GM12873 (cell line): ENCODE measurements at regions not wholly inside any gene's neighbourhood (a gene's known extent, or its start where the extent isn't known, plus 50 kb on each side); places are given as distances from the start of the nearest gene placed in this dataset.

Experiments used
- CTCF ChIP-seq: IDR thresholded peaks from 2 replicates; pipeline ENCODE4 v1.5.1; 2012; ENCODE audit warnings: low read depth, mild to moderate bottlenecking, moderate library complexity, low read length, control low read depth; ENCODE audit not compliant: insufficient read depth; ENCODE audit errors: missing control alignments

DNA sequence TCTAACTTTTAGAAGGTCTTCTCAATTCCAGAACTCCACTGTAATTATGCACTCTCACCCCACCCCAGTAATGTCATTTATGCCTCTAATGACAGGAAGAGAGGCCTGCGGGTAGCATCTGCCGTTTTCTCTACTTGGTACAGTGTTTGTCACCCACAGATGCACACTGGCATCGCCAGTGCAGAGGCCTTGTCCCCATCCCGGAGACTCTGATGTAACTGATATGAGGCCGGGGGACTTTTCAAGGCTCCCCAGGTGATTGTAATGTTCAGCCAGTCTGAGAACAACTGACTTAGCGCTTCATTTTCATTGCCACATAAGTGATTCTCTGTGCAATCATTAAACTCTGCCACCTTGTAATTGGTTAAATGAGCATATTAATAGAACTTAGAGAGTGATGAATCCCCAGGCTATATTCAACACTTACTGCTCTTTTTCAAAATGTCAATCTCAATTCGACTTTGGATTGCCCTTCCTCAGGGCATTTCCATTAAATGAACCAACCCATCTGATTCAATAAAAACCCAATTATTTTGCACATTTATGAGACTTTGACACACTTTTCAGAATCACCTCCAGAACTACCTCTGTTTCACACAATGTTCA, 113.2 kb downstream of the HERPUD2 start:
- no peak for TF ChIP-seq CTCF

- no peak for TF ChIP-seq CTCF
These were observed 118.8 kb downstream of the HERPUD2 start for GRCh38 chr7:35576031-35576573.

- TF ChIP-seq CTCF, result no peak
These were observed 123.2 kb downstream of the HERPUD2 start for GRCh38 chr7:35571611-35572240.

DNA sequence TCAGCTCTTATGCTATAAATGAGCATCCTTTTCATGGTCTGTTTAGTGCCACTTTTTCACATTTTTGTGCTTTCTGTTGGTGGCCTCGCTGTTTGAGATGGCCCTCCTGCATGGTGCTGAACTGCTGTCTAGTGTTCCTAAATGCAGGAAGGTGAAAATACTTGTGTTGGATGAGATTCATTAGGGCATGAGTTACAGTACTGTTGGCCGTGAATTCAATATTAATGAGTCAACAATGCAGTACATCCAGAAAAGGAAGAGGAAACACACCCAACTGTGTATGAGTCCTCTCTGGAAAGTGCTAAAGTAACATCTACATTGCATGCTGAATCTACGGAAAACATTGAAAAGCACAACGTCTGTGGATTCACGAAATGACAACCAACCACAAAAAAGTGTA, 124.0 kb downstream of the HERPUD2 start:
- no peak for TF ChIP-seq CTCF

GRCh38 chr7:35565927-35566326, 129.0 kb downstream of the HERPUD2 start:
- TF ChIP-seq CTCF, result no peak

GRCh38 chr7:35558841-35559240, 136.1 kb downstream of the HERPUD2 start:
- TF ChIP-seq CTCF, result no peak

DNA sequence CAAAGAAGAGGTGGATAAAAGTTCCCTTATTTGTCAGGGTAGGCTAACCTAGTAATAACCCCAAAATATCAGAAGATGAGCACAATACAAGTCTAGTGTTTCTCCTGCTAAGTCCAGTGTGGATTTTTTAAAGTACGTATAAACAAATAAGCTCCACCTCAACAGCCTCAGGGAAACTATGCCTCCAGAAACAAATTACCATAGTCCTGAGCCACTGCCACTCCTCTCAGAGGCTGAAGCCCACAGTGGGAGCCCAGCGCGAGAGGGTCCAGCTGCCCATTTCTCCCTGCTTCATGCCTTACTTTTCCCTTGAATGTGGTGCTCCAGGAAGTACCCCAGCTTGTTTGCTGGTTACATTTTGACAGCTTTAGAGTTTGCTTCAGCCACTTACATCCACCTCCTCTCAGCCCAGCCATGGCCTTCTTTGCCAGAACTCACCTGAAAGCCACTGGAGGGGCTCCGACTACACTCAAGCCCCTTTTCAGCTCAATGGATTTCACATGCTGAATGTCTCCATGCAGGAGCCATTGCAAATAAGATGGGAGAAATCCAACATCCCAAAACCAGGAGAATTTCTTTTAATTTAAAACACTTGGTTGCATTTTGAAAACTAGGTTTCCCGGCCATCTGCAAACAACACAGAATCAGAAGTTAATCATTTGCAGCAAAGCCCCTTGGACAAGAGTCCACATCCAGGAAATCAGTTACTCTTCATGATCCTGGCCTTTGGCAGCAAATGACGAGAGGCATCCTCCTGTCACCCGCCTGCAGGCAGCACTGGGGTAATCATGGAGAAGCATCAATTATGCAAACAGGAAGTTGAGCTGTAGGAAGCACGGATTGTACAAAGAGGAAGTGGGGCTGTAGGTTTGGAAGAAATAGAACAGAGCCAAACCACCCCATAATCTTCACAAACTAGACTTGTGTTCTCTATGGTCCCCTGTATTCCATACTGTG, 138.1 kb downstream of the HERPUD2 start:
- no peak for TF ChIP-seq CTCF
